RPMI7951 (cell line): ENCODE measurements at regions not wholly inside any gene's neighbourhood (a gene's known extent, or its start where the extent isn't known, plus 50 kb on each side); places are given as distances from the start of the nearest gene placed in this dataset.

Experiments
- DNase-seq: peaks from one replicate; pipeline ENCODE4 v3.0.0-alpha.2; 2012; ENCODE audit warnings: low read depth

- peak; percentile 58 for DNase-seq
These were observed 158.8 kb upstream of the SLC39A10 start for GRCh38 chr2:195498176-195498575.

DNA sequence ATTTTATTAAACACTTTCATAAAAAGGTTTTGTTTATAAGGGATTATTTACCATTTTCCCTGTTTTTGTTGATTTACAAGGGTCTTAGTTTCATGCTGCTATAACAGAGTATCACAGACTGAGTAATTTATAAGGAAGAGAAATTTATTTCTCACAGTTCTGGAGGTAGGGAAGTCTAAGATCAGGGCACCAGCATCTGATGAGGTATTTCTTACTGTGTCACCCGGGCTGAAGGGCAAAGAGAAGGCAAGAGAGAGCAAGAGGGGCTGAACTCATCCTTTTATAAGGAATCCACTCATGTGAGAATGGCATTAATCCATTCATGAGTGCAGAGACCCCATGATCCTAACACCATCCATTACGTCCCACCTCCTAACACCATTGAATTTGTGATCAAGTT lies 160.0 kb upstream of the SLC39A10 start:
- no peak for DNase-seq

DNA sequence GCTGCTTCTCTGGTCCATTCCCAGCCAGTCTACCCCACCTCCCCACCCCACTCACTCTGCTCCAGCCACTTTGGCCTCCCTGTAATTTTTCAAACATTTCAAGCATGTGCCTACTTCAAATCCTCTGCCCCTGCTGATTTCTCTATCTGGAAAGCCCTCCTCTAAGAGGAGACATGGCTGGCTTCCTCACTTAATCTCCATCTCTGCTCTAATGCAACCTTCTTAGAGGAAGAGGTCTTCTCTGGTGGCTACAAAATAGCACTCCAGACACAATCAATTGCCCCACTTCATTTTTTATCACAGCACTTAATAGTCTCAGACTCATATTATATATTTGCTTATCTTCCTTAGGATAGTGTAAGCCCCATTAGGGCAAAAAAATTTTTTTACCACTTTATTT lies 161.1 kb upstream of the SLC39A10 start:
- no peak for DNase-seq

DNA sequence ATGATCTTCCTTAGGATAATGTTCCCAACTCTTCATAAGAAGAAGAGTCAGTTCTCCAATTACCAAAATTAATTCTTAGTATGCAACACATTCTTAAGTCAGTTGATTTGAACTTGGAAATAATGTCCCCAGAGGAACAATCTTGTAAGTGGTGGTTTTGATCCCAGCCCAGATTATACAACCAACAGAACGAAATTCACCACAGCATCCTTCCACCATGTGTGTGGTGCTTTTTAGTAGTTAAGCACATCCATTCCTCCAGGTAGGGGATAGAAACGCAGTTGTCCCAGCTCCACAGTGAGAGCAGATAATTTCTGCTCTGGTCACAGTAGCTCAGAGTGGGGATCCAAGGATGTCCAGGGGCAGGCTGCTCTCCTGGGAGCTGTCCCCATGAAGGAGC lies 161.7 kb upstream of the SLC39A10 start:
- DNase-seq, result no peak

DNA sequence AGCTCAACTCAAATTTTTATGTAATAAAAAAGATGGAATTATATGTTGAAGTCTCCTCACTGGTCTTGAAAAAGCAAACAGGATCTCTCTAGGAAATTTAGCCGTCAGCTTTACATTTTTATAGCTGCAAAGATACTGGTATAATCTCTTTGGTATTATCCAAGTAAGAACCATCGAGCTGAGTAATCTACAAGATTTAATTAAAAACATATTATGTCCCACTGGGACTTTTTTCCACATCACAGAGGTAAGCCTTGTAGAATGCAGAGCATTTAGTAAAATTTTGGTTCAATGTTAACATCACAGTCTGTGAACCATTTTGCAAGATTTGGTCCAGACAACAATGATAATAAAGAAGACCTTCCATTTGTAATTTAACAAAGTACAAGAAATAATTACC lies 162.6 kb upstream of the SLC39A10 start:
- DNase-seq, result no peak

DNA sequence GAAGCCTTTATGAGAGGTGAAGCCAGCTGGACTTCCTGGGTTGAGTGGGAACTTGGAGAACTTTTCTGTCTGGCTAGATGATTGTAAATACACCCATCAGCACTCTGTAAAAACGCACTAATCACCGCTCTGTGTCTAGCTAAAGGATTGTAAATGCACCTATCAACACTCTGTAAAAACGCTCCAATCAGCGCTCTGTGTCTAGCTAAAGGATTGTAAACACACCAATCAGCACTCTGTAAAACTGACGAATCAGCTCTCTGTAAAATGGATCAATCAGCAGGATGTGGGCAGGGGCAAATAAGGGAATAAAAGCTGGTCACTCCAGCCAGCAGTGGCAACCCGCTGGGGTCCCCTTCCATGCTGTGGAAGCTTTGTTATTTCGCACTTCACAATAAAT lies 163.6 kb upstream of the SLC39A10 start:
- no peak for DNase-seq

DNA sequence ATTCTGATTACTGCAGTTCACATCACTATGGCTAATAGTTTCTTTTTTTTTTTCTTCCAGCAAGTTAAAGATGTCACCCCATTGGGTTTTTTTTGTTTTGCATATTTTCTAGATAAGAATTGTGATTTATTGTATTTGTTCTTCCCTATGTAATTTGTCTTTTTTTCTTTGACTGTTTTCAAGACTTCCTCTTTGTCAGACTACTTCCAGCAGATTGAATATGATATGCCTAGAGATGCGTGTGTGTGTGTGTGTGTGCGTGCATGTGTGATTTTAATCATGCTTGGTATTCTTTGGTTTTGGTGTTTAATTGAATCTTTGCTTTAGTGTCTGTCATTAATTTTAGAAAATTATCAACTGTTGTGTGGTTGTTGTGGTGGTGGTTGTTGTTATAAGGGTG lies 166.7 kb upstream of the SLC39A10 start:
- DNase-seq, result no peak

DNA sequence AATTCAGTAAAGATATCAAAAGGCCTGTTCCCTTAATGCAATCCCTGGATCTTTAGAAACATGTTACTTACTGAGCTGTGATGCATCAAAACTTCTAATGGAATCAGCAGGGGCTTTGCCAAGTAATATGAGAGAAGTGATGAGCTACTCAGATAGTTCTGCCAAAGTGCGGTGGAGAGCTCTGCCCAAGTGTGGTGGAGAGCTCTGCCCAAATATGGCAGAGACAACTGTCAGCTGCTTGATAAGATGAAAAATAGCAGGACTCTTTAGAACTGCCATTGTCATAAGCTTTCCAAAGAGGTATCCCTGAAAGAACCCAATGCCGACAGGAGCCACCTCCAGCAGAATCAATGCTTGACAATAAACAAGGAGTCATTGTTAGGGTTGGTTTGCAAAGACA lies 167.9 kb upstream of the SLC39A10 start:
- DNase-seq, result no peak

- peak; percentile 16 for DNase-seq
These were observed 168.5 kb upstream of the SLC39A10 start for GRCh38 chr2:195488567-195488966.

GRCh38 chr2:195486987-195487644 lies 169.9 kb upstream of the SLC39A10 start:
- peak; percentile 94 for DNase-seq

GRCh38 chr2:195486520-195486919 lies 170.5 kb upstream of the SLC39A10 start:
- DNase-seq, result peak; percentile 18

DNA sequence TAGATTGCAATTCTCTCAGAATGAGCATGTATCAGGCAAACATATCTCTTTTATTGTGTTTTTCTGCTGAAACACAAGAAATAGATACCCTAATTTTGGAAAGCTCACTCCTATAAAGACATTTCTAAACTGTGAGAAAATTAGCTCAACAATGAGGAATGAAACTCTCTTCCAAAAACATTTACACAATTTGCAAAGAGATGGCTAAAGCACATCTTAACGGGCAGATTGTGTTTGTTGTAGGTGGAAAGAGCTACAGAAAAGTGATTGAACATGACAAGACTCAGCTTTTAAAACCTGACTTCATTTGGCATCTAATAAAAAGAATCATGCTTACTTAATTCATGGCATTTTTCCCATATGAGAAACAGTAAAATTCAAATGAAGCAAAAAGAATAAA lies 175.0 kb upstream of the SLC39A10 start:
- DNase-seq, result no peak

GRCh38 chr2:195480121-195480520 lies 176.9 kb upstream of the SLC39A10 start:
- DNase-seq, result no peak

DNA sequence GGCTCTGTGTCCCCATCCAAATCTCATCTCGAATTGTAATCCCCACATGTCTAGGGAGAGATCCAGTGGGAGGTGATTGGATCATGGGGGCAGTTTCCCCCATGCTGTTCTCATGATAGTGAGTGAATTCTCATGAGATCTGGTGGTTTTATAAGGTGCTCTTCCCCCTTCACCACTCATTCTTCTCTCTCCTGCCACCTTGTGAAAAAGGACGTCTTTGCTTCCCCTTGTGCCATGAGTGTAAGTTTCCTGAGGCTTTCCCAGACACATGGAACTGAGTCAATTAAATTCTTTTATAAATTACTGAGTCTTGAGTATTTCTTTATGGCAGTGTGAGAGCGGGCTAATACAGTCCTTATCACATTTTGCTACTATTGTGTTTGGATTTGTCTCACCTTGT lies 177.6 kb upstream of the SLC39A10 start:
- no peak for DNase-seq

DNA sequence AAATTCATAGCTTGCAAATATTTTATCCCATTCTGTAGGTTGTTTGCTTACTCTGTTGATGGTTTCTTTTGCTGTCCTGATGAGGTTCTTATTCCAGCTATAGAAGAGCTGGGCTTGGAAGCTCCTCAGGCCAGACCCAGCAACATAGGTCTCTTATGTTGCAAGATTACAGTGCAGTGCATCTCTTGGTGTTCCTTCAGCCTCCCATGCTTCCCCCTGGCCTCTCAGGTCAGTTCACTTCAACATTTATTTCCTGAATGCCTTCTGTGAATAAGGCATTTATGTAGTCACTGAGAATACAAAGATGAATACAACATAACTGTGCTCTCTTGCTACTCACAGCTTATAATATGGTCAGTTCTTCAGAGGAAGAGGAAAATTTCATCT lies 179.0 kb upstream of the SLC39A10 start:
- DNase-seq, result peak; percentile 58

GRCh38 chr2:195477248-195477995 lies 179.6 kb upstream of the SLC39A10 start:
- DNase-seq, result peak; percentile 94

- no peak for DNase-seq
These were observed 181.7 kb upstream of the SLC39A10 start for GRCh38 chr2:195475336-195475735.

DNA sequence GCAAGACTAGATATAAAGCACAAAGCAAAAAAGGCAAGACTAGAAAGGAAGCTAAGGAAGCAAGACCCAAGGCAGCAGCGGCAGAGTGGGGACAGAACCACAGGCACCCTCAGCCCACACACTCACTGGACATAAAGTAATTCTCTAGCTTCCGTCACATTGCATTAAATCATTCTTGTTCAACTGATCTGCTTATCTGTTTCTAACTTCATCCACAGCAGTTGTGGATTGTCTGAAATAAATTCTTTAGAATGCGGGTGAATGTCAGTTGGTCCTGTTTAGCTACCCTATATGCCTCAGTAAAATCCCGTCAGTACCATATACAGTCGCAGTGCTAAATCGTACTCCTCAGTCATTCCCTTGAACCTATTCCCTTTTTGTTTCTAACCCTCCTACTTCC lies 183.2 kb upstream of the SLC39A10 start:
- no peak for DNase-seq

DNA sequence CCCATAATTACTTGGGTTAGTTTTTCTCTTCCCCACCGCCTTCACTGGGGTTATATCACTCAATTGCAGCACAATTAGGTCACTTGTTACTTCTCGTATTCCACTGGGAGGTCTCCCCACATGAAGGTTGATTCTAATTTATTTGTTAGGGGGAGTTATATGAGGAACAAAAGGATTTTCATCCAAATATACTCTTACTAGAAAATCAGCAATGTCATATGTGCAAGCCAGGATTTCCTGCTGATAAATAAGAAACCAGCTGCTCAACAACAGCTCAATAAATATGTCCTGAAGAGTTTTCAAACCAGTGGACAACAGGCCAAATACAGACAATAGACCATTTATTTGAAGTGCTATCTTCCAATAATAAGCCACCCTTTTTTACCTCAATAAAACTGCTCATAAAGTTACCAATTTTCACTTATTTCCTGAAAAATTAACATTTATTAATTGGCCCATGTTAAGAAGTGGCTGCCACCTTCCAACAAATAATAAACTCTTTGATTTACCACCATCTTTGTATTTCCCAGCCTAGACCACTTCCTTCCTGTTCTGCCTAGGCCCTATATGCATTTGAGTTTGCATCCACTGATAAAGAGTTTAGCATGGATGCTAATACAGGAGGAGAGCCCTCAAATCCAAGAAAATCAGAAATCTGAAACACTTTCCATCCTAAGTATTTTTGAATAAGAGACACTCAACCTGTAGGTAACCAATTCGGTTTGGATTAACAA lies 184.4 kb upstream of the SLC39A10 start:
- DNase-seq, result no peak

DNA sequence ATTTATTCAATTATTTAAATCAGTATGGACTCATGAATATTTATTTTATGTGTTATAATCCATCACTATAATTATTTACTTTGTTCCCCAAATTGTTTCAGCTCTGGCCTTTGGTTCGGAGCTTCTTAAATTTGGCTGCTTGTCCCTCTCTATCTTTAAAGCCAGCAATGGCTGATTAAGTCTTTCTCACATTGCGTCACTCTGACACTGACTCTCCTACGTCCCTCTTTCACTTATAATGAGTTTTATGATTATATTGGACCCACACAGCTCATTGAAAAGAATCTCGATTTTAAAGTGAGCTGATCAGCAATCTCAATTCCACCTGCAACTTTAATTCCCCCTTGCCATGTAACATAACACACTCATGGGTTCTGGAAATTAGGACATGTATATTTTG lies 185.2 kb upstream of the SLC39A10 start:
- DNase-seq, result no peak

- DNase-seq, result no peak
These were observed 185.9 kb upstream of the SLC39A10 start for GRCh38 chr2:195471163-195471562.

DNA sequence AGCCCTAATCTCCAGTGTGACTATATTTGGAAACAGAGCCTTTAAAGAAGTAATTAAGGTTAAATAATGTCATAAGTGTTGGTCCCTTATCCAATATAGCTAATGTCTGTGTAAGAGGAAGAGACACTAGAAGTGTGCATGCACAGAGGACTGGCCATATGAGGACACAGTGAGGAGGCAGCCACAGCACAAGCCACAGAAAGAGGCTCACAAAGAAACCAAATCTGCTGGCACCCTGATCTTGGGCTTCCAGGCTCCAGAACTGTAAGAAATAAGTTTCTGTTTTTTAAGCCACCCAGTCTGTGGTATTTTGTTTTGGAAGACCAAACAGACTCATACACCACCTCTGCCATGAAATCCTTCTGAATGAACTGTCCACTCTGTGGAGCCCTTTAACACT lies 186.4 kb upstream of the SLC39A10 start:
- no peak for DNase-seq

DNA sequence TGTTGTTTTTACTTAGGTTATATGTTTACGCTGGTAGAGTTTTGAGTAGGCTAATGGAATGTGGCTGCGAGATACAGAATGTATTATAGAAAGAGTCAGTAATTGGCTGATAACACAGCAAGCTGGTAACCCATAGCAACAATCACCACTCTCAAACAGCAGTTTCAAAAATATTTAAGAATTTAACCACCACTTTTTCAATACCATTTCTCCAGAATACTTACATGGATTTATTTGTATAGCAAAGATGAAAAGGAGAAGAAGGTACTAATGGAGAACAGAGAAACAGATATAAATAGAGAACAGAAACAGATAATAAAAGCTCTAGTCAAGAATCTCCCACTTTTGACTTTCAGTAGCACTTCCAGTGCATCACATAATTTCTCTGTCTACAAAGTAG lies 188.3 kb upstream of the SLC39A10 start:
- DNase-seq, result no peak
